ENCODE measurements at regions not wholly inside any gene's neighbourhood (a gene's known extent, or its start where the extent isn't known, plus 50 kb on each side); places are given as distances from the start of the nearest gene placed in this dataset.

- TF ChIP-seq TEAD4 (IDR thresholded peaks at IDR 0.05): no peak
Measured at GRCh38 chr13:37274569-37275497, 169.4 kb upstream of the CSNK1A1L start.

- no peak for TF ChIP-seq NFIC (IDR thresholded peaks at IDR 0.05)
- no peak for TF ChIP-seq EP300 (IDR thresholded peaks at IDR 0.05; ENCODE audit: borderline replicate concordance)
- TF ChIP-seq MAX (IDR thresholded peaks at IDR 0.05): no peak
- TF ChIP-seq CEBPB (IDR thresholded peaks at IDR 0.05): no peak
- no peak for TF ChIP-seq YY1 (IDR thresholded peaks at IDR 0.05; ENCODE audit: low read depth)
- no peak for TF ChIP-seq TEAD4 (IDR thresholded peaks at IDR 0.05)
- no peak for TF ChIP-seq FOXM1 (IDR thresholded peaks at IDR 0.05; ENCODE audit: borderline replicate concordance, low read depth)
- TF ChIP-seq TAF1 (IDR thresholded peaks at IDR 0.05; ENCODE audit: low read depth): no peak
- TF ChIP-seq REST (IDR thresholded peaks at IDR 0.05; ENCODE audit: low read depth): no peak
- TF ChIP-seq TCF12 (IDR thresholded peaks at IDR 0.05; ENCODE audit: low read depth): no peak
Measured at GRCh38 chr13:37273836-37274235, 168.4 kb upstream of the CSNK1A1L start.

- TF ChIP-seq CREB1 (IDR thresholded peaks at IDR 0.05; ENCODE audit: low read depth): no peak
Measured at GRCh38 chr13:37270226-37271001, 164.9 kb upstream of the CSNK1A1L start.

GRCh38 chr13:37263871-37264270, 158.4 kb upstream of the CSNK1A1L start:
- TF ChIP-seq ZBTB7A (IDR thresholded peaks at IDR 0.05; ENCODE audit: low read depth) (no peak), MAX (IDR thresholded peaks at IDR 0.05) (no peak), REST (IDR thresholded peaks at IDR 0.05; ENCODE audit: low read depth) (no peak), USF1 (IDR thresholded peaks at IDR 0.05) (no peak), TEAD4 (IDR thresholded peaks at IDR 0.05) (no peak), CREB1 (IDR thresholded peaks at IDR 0.05; ENCODE audit: low read depth) (no peak), YY1 (IDR thresholded peaks at IDR 0.05; ENCODE audit: low read depth) (no peak), NFIC (IDR thresholded peaks at IDR 0.05) (no peak), CEBPB (IDR thresholded peaks at IDR 0.05) (no peak), FOXM1 (IDR thresholded peaks at IDR 0.05; ENCODE audit: borderline replicate concordance, low read depth) (no peak), EP300 (IDR thresholded peaks at IDR 0.05; ENCODE audit: borderline replicate concordance) (no peak), RAD21 (IDR thresholded peaks at IDR 0.05; ENCODE audit: low read depth) (no peak), EGR1 (IDR thresholded peaks at IDR 0.05) (no peak), TAF1 (IDR thresholded peaks at IDR 0.05; ENCODE audit: low read depth) (no peak), TCF12 (IDR thresholded peaks at IDR 0.05; ENCODE audit: low read depth) (no peak)

GRCh38 chr13:37257706-37258105, 152.2 kb upstream of the CSNK1A1L start:
- no peak for TF ChIP-seq FOXM1 (IDR thresholded peaks at IDR 0.05; ENCODE audit: borderline replicate concordance, low read depth)
- no peak for TF ChIP-seq EP300 (IDR thresholded peaks at IDR 0.05; ENCODE audit: borderline replicate concordance)
- TF ChIP-seq CEBPB (IDR thresholded peaks at IDR 0.05): no peak

GRCh38 chr13:37257051-37257450, 151.6 kb upstream of the CSNK1A1L start:
- no peak for TF ChIP-seq ZBTB7A (IDR thresholded peaks at IDR 0.05; ENCODE audit: low read depth)
- no peak for TF ChIP-seq EGR1 (IDR thresholded peaks at IDR 0.05)
- no peak for TF ChIP-seq CEBPB (IDR thresholded peaks at IDR 0.05)
- no peak for TF ChIP-seq CREB1 (IDR thresholded peaks at IDR 0.05; ENCODE audit: low read depth)

- no peak for TF ChIP-seq FOXM1 (IDR thresholded peaks at IDR 0.05; ENCODE audit: borderline replicate concordance, low read depth)
- no peak for TF ChIP-seq REST (IDR thresholded peaks at IDR 0.05; ENCODE audit: low read depth)
- TF ChIP-seq MAX (IDR thresholded peaks at IDR 0.05): no peak
- TF ChIP-seq TAF1 (IDR thresholded peaks at IDR 0.05; ENCODE audit: low read depth): no peak
- no peak for TF ChIP-seq YY1 (IDR thresholded peaks at IDR 0.05; ENCODE audit: low read depth)
- no peak for TF ChIP-seq NFIC (IDR thresholded peaks at IDR 0.05)
- no peak for TF ChIP-seq TEAD4 (IDR thresholded peaks at IDR 0.05)
- TF ChIP-seq TCF12 (IDR thresholded peaks at IDR 0.05; ENCODE audit: low read depth): no peak
- no peak for TF ChIP-seq EP300 (IDR thresholded peaks at IDR 0.05; ENCODE audit: borderline replicate concordance)
- TF ChIP-seq USF1 (IDR thresholded peaks at IDR 0.05): no peak
Measured at GRCh38 chr13:37241786-37242185, 136.3 kb upstream of the CSNK1A1L start.

Data from Ishikawa (cell line).